GM12891 (cell line): ENCODE measurements at regions not wholly inside any gene's neighbourhood (a gene's known extent, or its start where the extent isn't known, plus 50 kb on each side); places are given as distances from the start of the nearest gene placed in this dataset.

Experiments
- POLR2A ChIP-seq: IDR thresholded peaks from 2 replicates; pipeline ENCODE4 v1.6.1; 2011; ENCODE audit warnings: low read depth, low read length, control low read depth
- POLR2AphosphoS5 ChIP-seq: IDR thresholded peaks from 2 replicates; pipeline ENCODE4 v1.6.1; 2011; ENCODE audit warnings: low read depth, low read length, control low read depth
- SPI1 ChIP-seq: IDR thresholded peaks from 2 replicates; pipeline ENCODE4 v1.6.1; 2011; ENCODE audit warnings: low read depth, low read length, control low read depth

- TF ChIP-seq POLR2A = no peak
- no peak for TF ChIP-seq POLR2AphosphoS5
- TF ChIP-seq SPI1 = no peak
These were observed 113.6 kb downstream of the SIK1 start for GRCh38 chr21:43313221-43313938.
